ENCODE measurements at regions not wholly inside any gene's neighbourhood (a gene's known extent, or its start where the extent isn't known, plus 50 kb on each side); places are given as distances from the start of the nearest gene placed in this dataset.

- no peak for TF ChIP-seq CTCF (IDR thresholded peaks at IDR 0.05)
- TF ChIP-seq EP300 (IDR thresholded peaks at IDR 0.05), result no peak
Measured at GRCh38 chr13:78065141-78065540, 146.5 kb upstream of the EDNRB start.
